Heart right ventricle (tissue), 16 donors: ENCODE measurements at regions not wholly inside any gene's neighbourhood (a gene's known extent, or its start where the extent isn't known, plus 50 kb on each side); places are given as distances from the start of the nearest gene placed in this dataset.

Source experiments
- ATAC-seq, 8 donors: fragments of 200-7000 bp; cut with Tn5 transposase; one replicate each; pipeline ENCODE4 v1.9.1; 2020; ENCODE audit warnings: mild to moderate bottlenecking in 8 of 8, moderate library complexity in 8 of 8, moderate number of reproducible peaks in 1 of 8
- DNase-seq, 2 donors: peaks; one replicate each; pipeline ENCODE4 v3.0.0-alpha.2; 2020
- H3K27ac ChIP-seq, 10 donors: fragments of 200-600 bp; sonication (generic) in 2 of 10; one replicate each; pipeline versions ENCODE4 v1.5.0 to v1.8.0; 2020 to 2022; ENCODE audit warnings: mild to moderate bottlenecking in 3 of 10
- H3K27me3 ChIP-seq, 7 donors: fragments of 200-600 bp; one replicate each; pipeline ENCODE4 v1.8.0; 2021 to 2022; ENCODE audit warnings: mild to moderate bottlenecking in 2 of 7
- H3K36me3 ChIP-seq, 9 donors: fragments of 200-600 bp; sonication (generic) in 1 of 9; one replicate each; pipeline versions ENCODE4 v1.5.0 to v1.8.0; 2020 to 2022; ENCODE audit warnings: mild to moderate bottlenecking in 2 of 9
- H3K4me1 ChIP-seq, 9 donors: fragments of 200-600 bp; sonication (generic) in 1 of 9; one replicate each; pipeline versions ENCODE4 v1.5.0 to v1.8.0; 2020 to 2022; ENCODE audit warnings: mild to moderate bottlenecking in 4 of 9
- H3K4me3 ChIP-seq, 10 donors: fragments of 200-600 bp; sonication (generic) in 2 of 10; one replicate each; pipeline versions ENCODE4 v1.5.0 to v1.8.0; 2020 to 2022; ENCODE audit warnings: mild to moderate bottlenecking in 7 of 10, moderate library complexity in 2 of 10
- H3K9me3 ChIP-seq, 11 donors: fragments of 200-600 bp in 10 of 11; sonication (generic) in 2 of 11; one replicate each; pipeline versions ENCODE4 v1.5.0 to v1.8.0; 2013 to 2022; ENCODE audit warnings: mild to moderate bottlenecking in 2 of 11, control low read depth in 1 of 11, moderate library complexity in 1 of 11
- CTCF ChIP-seq, 9 donors: fragments of 200-600 bp; sonication (generic) in 2 of 9; IDR thresholded peaks; one replicate each; pipeline versions ENCODE4 v1.5.0 to v1.8.0; 2021 to 2022; ENCODE audit warnings: antibody characterized with exemption in 9 of 9, mild to moderate bottlenecking in 5 of 9, moderate library complexity in 1 of 9
- WGBS, 2 donors: extraction: QIAGEN DNeasy Blood & Tissue Kit; methylation state at CpG; one replicate each; pipeline ENCODE4 v1.1.7; 2013; ENCODE audit warnings: inconsistent platforms in 1 of 2; 5-methylcytosine and 5-hydroxymethylcytosine counted together
- intact Hi-C, 10 donors: fragments of 100-400 bp; cut with DNase I; formaldehyde crosslinking; loops; one replicate each; pipeline versions ENCODE4 v1.11.1 to v1.14.2; 2022
- donor health status: Arrhythmogenic right ventricular cardiomyopathy.
- donor health status: ischemic (EF 13 %, LVEDD 7.1; RV severe dilation, severe dysfunction).
- donor health status: healthy with polysubstance abuse.
- donor health status: DM: no; HTN: yes; CAD: no.
- donor health status: DM: no; HTN: no; CAD: no.
- donor health status: ischemic (EF 25% LVEDD 6.9; RV normal size, moderate dysfunction).
- donor health status: ischemic (EF 25% LVEDD 5.7; RV mildly dilated, moderate dysfunction).
- donor health status: healthy.
- donor health status: DM: yes; HTN: yes; CAD: no.
- donor health status: Ischemic cardiomyopathy.
- donor health status: ischemic (EF 35%, LVEDD 5.7; RV mildly dilated, moderate dysfunction).
- donor health status: nonischemic (EF 11% LVEDD 7.7; RV severe dilation, severe dysfunction).
- donor health status: DM: yes; HTN: yes; CAD: no.
- donor health status: PGD.
- donor health status: ischemic (EF 29% LVEDD 5.4; RV normal size, mild dysfunction).
- donor health status: nonischemic (EF 23%, LVEDD 6.1; RV moderate dilation, normal function).

GRCh38 chr11:97856666-97857065 lies 1164.1 kb upstream of the CNTN5 start:
- intact Hi-C loops = no loop called here
- no peak for TF ChIP-seq CTCF (IDR thresholded peaks at IDR 0.05)
- Histone ChIP-seq H3K27ac (no peak overlapping the region), H3K36me3 (no peaks in the 10 kb centered on the region), H3K9me3 (no peaks in the 10 kb centered on the region), H3K4me3 (no peak overlapping the region), H3K27me3 (no peaks in the 10 kb centered on the region), H3K4me1 (no peaks in the 10 kb centered on the region)
- ATAC-seq = no peak
- 48 to 53% methylated on average over 2 of the region's 2 CpGs for WGBS, 2 donors
- no peak for DNase-seq

GRCh38 chr11:97860237-97860636 lies 1160.5 kb upstream of the CNTN5 start:
- H3K27ac ChIP-seq = no peak overlapping the region
- no peaks in the 10 kb centered on the region for H3K27me3 ChIP-seq
- intact Hi-C loops = no loop called here
- ATAC-seq (no peak), DNase-seq (no peak)
- H3K4me1 ChIP-seq = no peaks in the 10 kb centered on the region
- TF ChIP-seq CTCF (IDR thresholded peaks at IDR 0.05) = no peak
- peaks cover 0 to 9% (median 0%) of the 10 kb centered on the region in 11 donors for H3K9me3 ChIP-seq
- H3K4me3 ChIP-seq = no peak overlapping the region
- WGBS, 2 donors = 63 to 75% methylated on average over 1 of the region's 1 CpG
- H3K36me3 ChIP-seq = no peaks in the 10 kb centered on the region

- Histone ChIP-seq H3K4me1 (no peaks in the 10 kb centered on the region), H3K36me3 (no peaks in the 10 kb centered on the region), H3K9me3 (peaks cover 0 to 9% (median 0%) of the 10 kb centered on the region in 11 donors), H3K4me3 (no peak overlapping the region), H3K27ac (no peak overlapping the region), H3K27me3 (no peaks in the 10 kb centered on the region)
- no peak for TF ChIP-seq CTCF (IDR thresholded peaks at IDR 0.05)
- WGBS, 2 donors = 66 to 76% methylated on average over 4 of the region's 4 CpGs
- intact Hi-C loops = no loop called here
- ATAC-seq (no peak), DNase-seq (no peak)
Observed at GRCh38 chr11:97862021-97862420, 1158.7 kb upstream of the CNTN5 start.

GRCh38 chr11:97865424-97866012 lies 1155.2 kb upstream of the CNTN5 start:
- intact Hi-C loops = no loop called here
- TF ChIP-seq CTCF (IDR thresholded peaks at IDR 0.05) = no peak
- Histone ChIP-seq H3K36me3 (no peaks in the 10 kb centered on the region), H3K27me3 (no peaks in the 10 kb centered on the region), H3K27ac (no peak overlapping the region), H3K4me3 (no peak overlapping the region), H3K4me1 (no peaks in the 10 kb centered on the region), H3K9me3 (peaks cover 0 to 37% (median 4%) of the 10 kb centered on the region in 11 donors)
- no peak for ATAC-seq
- DNase-seq = no peak
- 66 to 67% methylated on average over 3 of the region's 3 CpGs for WGBS, 2 donors
